Endothelial cell of umbilical vein (primary cell): ENCODE measurements at regions not wholly inside any gene's neighbourhood (a gene's known extent, or its start where the extent isn't known, plus 50 kb on each side); places are given as distances from the start of the nearest gene placed in this dataset.

Experiments
- BruUV-seq: library from RNA; stranded (reverse); fragments of 400-500 nt; replicated peaks from 2 replicates; lab custom pipeline; 2021; lab: Mats Ljungman, UMichigan
- CTCF ChIA-PET: fragments of 300-600, 350-600 bp; sonication (Branson Sonifier 250); formaldehyde crosslinking; loops from one replicate; lab custom pipeline; 2021; ENCODE audit warnings: antibody characterized with exemption, inconsistent platforms; lab: Charles Lee
- POLR2A ChIA-PET: fragments of 300-600, 350-600 bp; sonication (Branson Sonifier 250); formaldehyde crosslinking; loops from one replicate; lab custom pipeline; 2021; ENCODE audit warnings: antibody characterized with exemption, inconsistent platforms; lab: Charles Lee
- DNase-seq: peaks from one replicate; pipeline ENCODE4 v3.0.0-alpha.2; 2011; ENCODE audit warnings: low read depth, low spot score
- FAIRE-seq: peaks from 2 replicates; lab custom pipeline; 2011; peaks lifted over from hg19 to GRCh38; lab: Jason Lieb, UNC
- H2AFZ ChIP-seq: 2 replicates; pipeline ENCODE4 v1.6.0; 2012; ENCODE audit warnings: low read depth, low read length, control low read depth, inconsistent platforms
- H3K27ac ChIP-seq: 2 replicates; pipeline ENCODE4 v1.5.1; 2011; ENCODE audit warnings: low read depth, mild to moderate bottlenecking, control low read depth, low read length, moderate library complexity; ENCODE audit not compliant: insufficient read depth
- H3K27me3 ChIP-seq, 2 experiments: 2 replicates each; pipeline versions ENCODE4 v1.6.0 to v1.6.1; 2011; ENCODE audit warnings: low read length in 2 of 2, mixed read lengths in 1 of 2; ENCODE audit not compliant: control insufficient read depth in 2 of 2, insufficient read depth in 2 of 2
- H3K36me3 ChIP-seq, 2 experiments: 2 replicates in 1 of 2; 3 replicates in 1 of 2; pipeline ENCODE4 v1.5.1; 2011; ENCODE audit warnings: low read length in 2 of 2, mild to moderate bottlenecking in 1 of 2, moderate library complexity in 1 of 2; ENCODE audit not compliant: control insufficient read depth in 2 of 2, insufficient read depth in 2 of 2; ENCODE audit errors: extremely low read depth in 1 of 2
- H3K4me1 ChIP-seq: 3 replicates; pipeline ENCODE4 v1.5.1; 2011; ENCODE audit warnings: mild to moderate bottlenecking, low read length; ENCODE audit not compliant: control insufficient read depth, insufficient read depth; ENCODE audit errors: extremely low read depth
- H3K4me2 ChIP-seq: 2 replicates; pipeline ENCODE4 v1.6.1; 2011; ENCODE audit warnings: low read length, control low read depth, mixed read lengths; ENCODE audit not compliant: insufficient read depth
- H3K4me3 ChIP-seq, 3 experiments: fragments of 200-600 bp in 1 of 3; sonication (generic), shearing (Covaris generic) in 1 of 3; replicated peaks in 1 of 3; 2 replicates each; pipeline ENCODE4 v1.5.1; 2011 to 2016; ENCODE audit warnings: control low read depth in 3 of 3, low read length in 3 of 3, mild to moderate bottlenecking in 2 of 3, inconsistent platforms in 1 of 3, low read depth in 1 of 3, moderate library complexity in 1 of 3; ENCODE audit not compliant: insufficient read depth in 1 of 3
- H3K79me2 ChIP-seq: 2 replicates; pipeline ENCODE4 v1.6.0; 2012; ENCODE audit warnings: low read length, inconsistent platforms; ENCODE audit not compliant: control insufficient read depth, insufficient read depth
- H3K9ac ChIP-seq: replicated peaks from 2 replicates; pipeline ENCODE3; 2011; ENCODE audit warnings: low read length, control low read depth; ENCODE audit not compliant: insufficient read depth; ENCODE audit errors: extremely low read depth
- H3K9me1 ChIP-seq: replicated peaks from 3 replicates; pipeline ENCODE4 v1.6.0; 2011; ENCODE audit warnings: mild to moderate bottlenecking, low read length; ENCODE audit not compliant: control insufficient read depth, insufficient read depth; ENCODE audit errors: extremely low read depth
- H3K9me3 ChIP-seq: replicated peaks from 2 replicates; pipeline ENCODE4 v1.5.1; 2012; ENCODE audit warnings: low read length, inconsistent platforms; ENCODE audit not compliant: control insufficient read depth, insufficient read depth
- H4K20me1 ChIP-seq: replicated peaks from 2 replicates; pipeline ENCODE3; 2011; ENCODE audit warnings: mild to moderate bottlenecking, low read length; ENCODE audit not compliant: control insufficient read depth, insufficient read depth; ENCODE audit errors: extremely low read depth
- CTCF ChIP-seq, 2 donors: IDR thresholded peaks; 1 replicate in 1 of 2; 2 replicates in 1 of 2; pipeline ENCODE4 v1.5.1; 2011; ENCODE audit warnings: low read length in 2 of 2, mild to moderate bottlenecking in 2 of 2, moderate library complexity in 2 of 2, control low read depth in 1 of 2, inconsistent platforms in 1 of 2, low read depth in 1 of 2; ENCODE audit not compliant: insufficient read depth in 1 of 2; ENCODE audit errors: extremely low read depth in 1 of 2
- EZH2 ChIP-seq: IDR thresholded peaks from 2 replicates; pipeline ENCODE4 v1.6.1; 2012; ENCODE audit warnings: borderline replicate concordance, low read depth, mild to moderate bottlenecking, moderate library complexity, low read length, inconsistent platforms; ENCODE audit not compliant: severe bottlenecking
- FOS ChIP-seq: IDR thresholded peaks from 2 replicates; pipeline ENCODE4 v1.6.1; 2011; ENCODE audit warnings: mild to moderate bottlenecking, low read length, moderate library complexity, borderline replicate concordance; ENCODE audit not compliant: insufficient read depth
- GATA2 ChIP-seq: IDR thresholded peaks from 2 replicates; pipeline ENCODE4 v1.7.0; 2011; ENCODE audit warnings: low read depth, mild to moderate bottlenecking, moderate library complexity, mixed read lengths, low read length; ENCODE audit not compliant: insufficient read length, insufficient read depth
- JUN ChIP-seq: IDR thresholded peaks from 2 replicates; pipeline ENCODE4 v1.6.1; 2011; ENCODE audit warnings: borderline replicate concordance, low read depth; ENCODE audit not compliant: insufficient read length, insufficient read depth
- MAX ChIP-seq: IDR thresholded peaks from 2 replicates; pipeline ENCODE4 v1.6.1; 2011; ENCODE audit not compliant: insufficient read depth, insufficient read length
- MYC ChIP-seq: IDR thresholded peaks from one replicate; pipeline ENCODE4 v1.6.1; 2011; ENCODE audit warnings: mild to moderate bottlenecking, low read depth, low read length
- POLR2A ChIP-seq: IDR thresholded peaks from 2 replicates; pipeline ENCODE4 v1.6.1; 2012; ENCODE audit warnings: low read depth, mild to moderate bottlenecking, control low read depth, low read length
- POLR2AphosphoS5 ChIP-seq: IDR thresholded peaks from 2 replicates; pipeline ENCODE4 v1.6.1; 2012; ENCODE audit warnings: low read depth, mild to moderate bottlenecking, control low read depth, low read length, moderate library complexity; ENCODE audit not compliant: insufficient read depth
- dilution Hi-C: fragments of 300-500 bp; cut with MboI; formaldehyde crosslinking; loops from one replicate; pipeline ENCODE4 v1.15.0; 2019; ENCODE audit warnings: low sequenced_read_pairs; ENCODE audit not compliant: extremely low pct_ligation_motif_present
- intact Hi-C: fragments of 100-400 bp; cut with micrococcal nuclease; formaldehyde crosslinking; loops from one replicate; pipeline ENCODE4 v1.10.0; 2022

- intact Hi-C loops (no loop called here), dilution Hi-C loops (no loop called here)
- Histone ChIP-seq H3K9me1 (no peaks in the 10 kb centered on the region), H3K36me3 (no peaks in the 10 kb centered on the region), H3K4me2 (no peak overlapping the region), H3K27ac (no peak overlapping the region), H2AFZ (no peak overlapping the region), H4K20me1 (no peaks in the 10 kb centered on the region), H3K79me2 (no peaks in the 10 kb centered on the region), H3K4me1 (peaks cover 11% of the 10 kb centered on the region), H3K9me3 (no peaks in the 10 kb centered on the region), H3K9ac (no peak overlapping the region), H3K4me3 (no peak overlapping the region), H3K27me3 (no peaks in the 10 kb centered on the region)
- no peak for FAIRE-seq
- BruUV-seq = no TSS peak
- ChIA-PET CTCF (interaction anchor here (1.1 to 1.6 kb wide), 2 partner anchors 11 to 15 kb away, joined by 4 read pairs; no protein-coding TSS in a partner anchor), POLR2A (no interaction called here)
- no peak for DNase-seq
- TF ChIP-seq FOS = no peak
- no peak for TF ChIP-seq CTCF (IDR thresholded peaks at IDR 0.05; ENCODE audit: extremely low read depth in 1 of 2, insufficient read depth in 1 of 2, low read depth in 1 of 2, low read length in 2 of 2)
- TF ChIP-seq GATA2 = no peak
- TF ChIP-seq POLR2AphosphoS5 = no peak
- no peak for TF ChIP-seq EZH2
- TF ChIP-seq JUN = no peak
- no peak for TF ChIP-seq POLR2A
- TF ChIP-seq MAX = no peak
- TF ChIP-seq MYC = no peak
Measured at GRCh38 chr6:146890644-146891434, 292.1 kb downstream of the ADGB start.
